H1 (cell line): ENCODE measurements at regions not wholly inside any gene's neighbourhood (a gene's known extent, or its start where the extent isn't known, plus 50 kb on each side); places are given as distances from the start of the nearest gene placed in this dataset.

Experiments
- ASH2L ChIP-seq: fragments of 200-600, 300-600 bp; sonication (generic); IDR thresholded peaks from one replicate; pipeline ENCODE4 v1.7.1; 2017; ENCODE audit warnings: low read length
- BCL11A ChIP-seq, 2 experiments: IDR thresholded peaks; one replicate each; pipeline ENCODE4 v1.6.1; 2011; ENCODE audit warnings: low read depth in 2 of 2, low read length in 2 of 2, mild to moderate bottlenecking in 2 of 2
- CTCF ChIP-seq, 3 experiments: IDR thresholded peaks; 1 replicate in 2 of 3; 2 replicates in 1 of 3; pipeline versions ENCODE4 v1.5.1 to v1.6.1; 2011; ENCODE audit warnings: low read length in 3 of 3, mild to moderate bottlenecking in 3 of 3, inconsistent platforms in 2 of 3, low read depth in 1 of 3, moderate library complexity in 1 of 3; ENCODE audit not compliant: insufficient read depth in 1 of 3; ENCODE audit errors: control extremely low read depth in 1 of 3
- FOSL1 ChIP-seq: IDR thresholded peaks from 2 replicates; pipeline ENCODE4 v1.6.1; 2011; ENCODE audit warnings: mild to moderate bottlenecking, low read depth, low read length, moderate library complexity; ENCODE audit not compliant: insufficient read depth
- HDAC6 ChIP-seq: IDR thresholded peaks from one replicate; pipeline ENCODE4 v1.7.1; 2012; ENCODE audit warnings: low read depth, mild to moderate bottlenecking, inconsistent platforms, low read length, moderate library complexity
- NRF1 ChIP-seq: IDR thresholded peaks from 2 replicates; pipeline ENCODE4 v1.6.1; 2011; ENCODE audit warnings: mild to moderate bottlenecking, low read depth, low read length, improper control_type of control experiment
- POLR2A ChIP-seq, 2 experiments: IDR thresholded peaks; 1 replicate in 1 of 2; 2 replicates in 1 of 2; pipeline ENCODE4 v1.6.1; 2011; ENCODE audit warnings: low read depth in 2 of 2, low read length in 2 of 2, mild to moderate bottlenecking in 2 of 2; ENCODE audit errors: control extremely low read depth in 1 of 2
- RXRA ChIP-seq: IDR thresholded peaks from 2 replicates; pipeline ENCODE4 v1.6.1; 2011; ENCODE audit warnings: low read depth, mild to moderate bottlenecking, low read length, moderate library complexity; ENCODE audit not compliant: insufficient read depth

- TF ChIP-seq BCL11A (IDR thresholded peaks at IDR 0.05; ENCODE audit: low read depth in 2 of 2, low read length in 2 of 2) (no peak), RXRA (no peak), CTCF (IDR thresholded peaks at IDR 0.05; ENCODE audit: control extremely low read depth in 1 of 3, insufficient read depth in 1 of 3, low read depth in 1 of 3, low read length in 3 of 3) (no peak), ASH2L (no peak), NRF1 (no peak), POLR2A (IDR thresholded peaks at IDR 0.05; ENCODE audit: control extremely low read depth in 1 of 2, low read depth in 2 of 2, low read length in 2 of 2) (no peak), HDAC6 (no peak), FOSL1 (no peak)
Observed at GRCh38 chr1:102615896-102616295, 492.4 kb downstream of the COL11A1 start.
